GM21723 (cell line): ENCODE measurements at regions not wholly inside any gene's neighbourhood (a gene's known extent, or its start where the extent isn't known, plus 50 kb on each side); places are given as distances from the start of the nearest gene placed in this dataset.
"Not testable (repeated sequence)": the region's sequence is repeated elsewhere in the genome, so short reads cannot be mapped to it uniquely, and the experiment has no call there.

Experiments
- ATAC-seq: cut with Tn5 transposase; IDR thresholded peaks from one replicate; pipeline ENCODE4 v1.9.1; 2021; ENCODE audit warnings: mild to moderate bottlenecking, moderate library complexity; ENCODE audit not compliant: unreplicated experiment

- ATAC-seq, result no peak
These were observed 87.8 kb upstream of the GOT2 start for GRCh38 chr16:58821886-58822285.

DNA sequence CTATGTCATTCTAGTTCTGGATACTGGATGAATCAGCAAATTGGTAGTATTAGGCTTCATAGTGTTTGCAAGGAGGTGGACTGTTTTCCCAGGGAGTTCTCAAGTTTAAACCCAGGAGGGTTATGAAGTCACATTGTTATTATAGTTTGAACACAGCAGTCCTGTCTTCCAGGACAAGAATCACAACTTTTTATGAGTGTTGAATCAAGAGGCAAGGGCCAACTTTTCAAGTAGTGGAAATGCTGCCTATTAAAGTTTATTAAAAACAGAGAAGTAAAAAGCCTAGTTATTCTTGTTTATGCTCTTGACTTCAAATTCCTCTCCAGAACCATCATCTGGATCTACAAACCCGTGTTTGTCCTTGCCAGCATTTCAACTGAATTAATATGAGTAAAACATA lies 86.3 kb upstream of the GOT2 start:
- no peak for ATAC-seq

GRCh38 chr16:58815181-58815888 lies 81.2 kb upstream of the GOT2 start:
- ATAC-seq, result no peak

DNA sequence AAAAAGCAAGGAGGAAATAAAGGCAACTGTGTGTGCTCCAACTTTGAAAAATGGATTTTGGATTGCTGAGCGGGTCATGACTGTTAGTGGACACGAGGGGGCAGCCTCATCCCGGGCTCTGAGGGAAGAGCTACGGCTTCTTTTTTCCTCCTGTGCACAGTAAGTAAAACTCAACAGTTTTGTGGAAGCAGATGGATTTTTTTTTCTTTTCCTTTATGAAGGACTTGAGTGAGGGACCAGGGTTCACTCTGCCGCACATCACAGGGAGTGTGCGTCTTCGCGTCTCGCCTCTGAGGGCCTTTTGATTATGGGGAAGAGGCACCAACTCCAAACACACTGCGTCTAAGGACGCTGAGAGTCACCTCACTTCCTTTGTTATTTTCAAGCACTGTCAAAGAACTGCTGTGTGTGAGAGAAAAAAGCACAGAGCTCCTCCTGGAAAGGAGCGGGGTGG lies 80.3 kb upstream of the GOT2 start:
- peak; percentile 84 for ATAC-seq

- no peak for ATAC-seq
These were observed 75.1 kb upstream of the GOT2 start for GRCh38 chr16:58809213-58809612.

DNA sequence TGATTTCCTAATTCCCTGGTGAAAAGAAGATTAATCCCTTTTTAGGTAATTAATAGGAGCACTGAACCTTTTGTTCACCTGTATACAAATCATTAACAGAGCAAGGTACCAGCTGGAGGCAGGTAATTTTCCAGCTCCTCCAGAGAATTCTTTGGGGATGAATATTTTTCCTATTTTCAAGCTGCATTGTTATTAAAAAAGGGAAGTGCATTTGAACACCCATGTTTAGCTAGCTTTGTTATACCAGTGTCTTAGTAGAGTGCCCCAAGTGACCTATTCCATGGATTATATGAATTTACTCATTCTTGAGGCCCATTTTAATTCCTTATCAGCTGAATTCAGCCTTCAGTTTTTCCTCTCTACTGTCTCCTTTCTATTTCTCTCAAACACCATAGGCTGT lies 73.2 kb upstream of the GOT2 start:
- no peak for ATAC-seq

DNA sequence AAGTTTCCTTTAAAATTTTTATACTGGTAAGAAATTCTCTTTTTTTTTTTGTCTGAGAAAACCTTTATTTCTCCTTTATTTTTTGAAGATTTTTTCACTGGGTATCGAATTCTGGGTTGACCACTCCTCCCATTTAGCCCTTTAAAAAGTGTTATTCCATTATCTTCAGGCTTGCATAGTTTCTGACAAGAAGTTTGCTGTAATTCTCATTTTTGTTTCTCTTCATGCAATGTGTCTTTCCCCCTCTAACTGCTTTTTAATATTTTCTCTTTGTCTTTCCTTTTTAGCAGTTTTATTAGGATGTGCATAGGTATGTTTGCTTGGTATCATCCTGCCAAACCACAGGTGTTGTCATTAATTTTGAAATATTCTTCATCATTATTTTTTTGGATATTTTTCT lies 67.7 kb upstream of the GOT2 start:
- no peak for ATAC-seq

- ATAC-seq, result no peak
These were observed 63.2 kb upstream of the GOT2 start for GRCh38 chr16:58797137-58797801.

DNA sequence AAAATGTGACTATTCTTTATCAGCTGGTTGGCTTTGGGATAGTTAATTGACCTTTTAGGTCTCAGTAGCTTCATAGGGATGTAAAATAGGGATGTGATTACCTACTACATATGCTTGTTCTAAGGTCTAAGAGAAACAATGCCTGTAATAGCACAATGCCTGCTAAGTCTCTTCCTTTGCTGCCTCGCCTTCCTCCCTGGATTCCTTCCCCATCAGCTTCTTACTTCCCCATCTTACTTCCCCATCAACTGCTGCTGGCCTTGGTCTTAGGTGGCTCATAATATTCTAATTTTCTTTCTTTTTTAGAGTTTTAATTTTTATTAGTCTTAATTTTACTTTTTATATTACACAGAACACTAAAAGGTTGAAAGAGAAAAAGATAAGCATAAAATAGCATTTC lies 59.2 kb upstream of the GOT2 start:
- ATAC-seq, result no peak

DNA sequence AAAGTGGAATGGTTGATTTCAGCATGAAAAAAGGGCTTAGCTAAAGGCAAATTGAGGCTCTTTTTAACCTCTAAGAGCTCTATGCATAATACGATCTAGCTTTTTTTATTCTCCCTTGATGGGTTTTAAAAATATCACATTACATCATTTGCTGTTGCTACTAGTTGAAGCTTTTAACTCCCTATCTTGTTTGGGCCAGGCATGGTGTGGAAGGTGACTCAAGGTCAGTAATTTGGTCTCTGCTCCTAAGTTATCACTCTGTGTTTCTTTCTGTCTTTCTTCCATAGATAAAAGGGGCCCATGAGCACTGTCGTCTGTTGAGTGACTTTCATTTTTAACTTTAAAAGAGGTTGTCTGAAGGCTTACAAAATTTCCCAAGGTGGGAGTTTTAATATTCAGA lies 58.1 kb upstream of the GOT2 start:
- ATAC-seq, result no peak

DNA sequence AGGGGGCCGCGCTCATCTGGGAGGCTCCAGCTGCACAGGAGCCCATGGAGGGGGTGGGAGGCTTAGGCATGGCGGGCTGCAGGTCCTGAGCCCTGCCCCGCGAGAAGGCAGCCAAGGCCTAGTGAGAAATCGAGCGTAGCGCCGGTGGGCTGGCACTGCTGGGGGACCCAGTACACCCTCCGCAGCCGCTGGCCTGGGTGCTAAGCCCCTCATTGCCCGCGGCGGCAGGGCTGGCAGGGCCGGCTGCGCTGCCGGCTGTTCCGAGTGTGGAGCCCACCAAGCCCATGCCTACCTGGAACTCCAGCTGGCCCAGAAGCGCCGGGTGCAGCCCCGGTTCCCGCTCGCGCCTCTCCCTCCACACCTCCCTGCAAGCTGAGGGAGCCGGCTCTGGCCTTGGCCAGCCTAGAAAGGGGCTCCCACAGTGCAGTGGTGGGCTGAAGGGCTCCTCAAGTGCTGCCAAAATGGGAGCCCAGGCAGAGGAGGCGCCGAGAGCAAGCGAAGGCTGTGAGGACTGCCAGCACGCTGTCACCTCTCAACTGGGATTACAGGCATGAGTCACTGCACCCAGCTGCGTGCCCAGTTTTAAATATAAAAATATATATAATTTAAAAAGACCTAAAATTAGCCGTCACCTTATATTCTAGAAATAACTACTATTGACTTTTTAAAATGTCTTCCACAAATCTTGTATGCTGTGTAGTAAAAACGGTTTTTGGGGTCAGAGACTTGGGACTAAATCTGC lies 56.9 kb upstream of the GOT2 start:
- not testable (repeated sequence) for ATAC-seq

GRCh38 chr16:58789351-58789750 lies 55.2 kb upstream of the GOT2 start:
- no peak for ATAC-seq
